Ovary (tissue), 7 donors: ENCODE measurements at regions not wholly inside any gene's neighbourhood (a gene's known extent, or its start where the extent isn't known, plus 50 kb on each side); places are given as distances from the start of the nearest gene placed in this dataset.

ENCODE experiments used
- DNase-seq, 5 donors: peaks; one replicate each; pipeline ENCODE4 v3.0.0-alpha.2; 2019 to 2020
- H3K27ac ChIP-seq, 2 donors: fragments of 200-600 bp; one replicate each; pipeline versions ENCODE4 v1.5.1 to v1.8.0; 2019 to 2022
- H3K27me3 ChIP-seq: fragments of 200-600 bp; one replicate; pipeline ENCODE4 v1.8.0; 2022
- H3K36me3 ChIP-seq: fragments of 200-600 bp; sonication (generic); one replicate; pipeline ENCODE4 v1.5.1; 2019
- H3K4me1 ChIP-seq: one replicate; pipeline ENCODE4 v1.8.1; 2013; ENCODE audit warnings: mild to moderate bottlenecking, moderate library complexity; ENCODE audit not compliant: insufficient read depth
- H3K4me3 ChIP-seq: fragments of 200-600 bp; sonication (generic); one replicate; pipeline ENCODE4 v1.5.1; 2017
- H3K9me3 ChIP-seq, 2 donors: fragments of 200-600 bp in 1 of 2; sonication (generic) in 1 of 2; one replicate each; pipeline versions ENCODE4 v1.5.1 to v1.8.1; 2013 to 2019; ENCODE audit warnings: mild to moderate bottlenecking in 1 of 2, moderate library complexity in 1 of 2
- CTCF ChIP-seq, 3 donors: fragments of 450-650 bp in 2 of 3; fragments of 200-600 bp in 1 of 3; IDR thresholded peaks; one replicate each; pipeline versions ENCODE4 v1.5.1 to v1.8.0; 2016 to 2022; ENCODE audit warnings: antibody characterized with exemption in 3 of 3, mild to moderate bottlenecking in 1 of 3
- EP300 ChIP-seq: sonication (generic); formaldehyde crosslinking; IDR thresholded peaks from one replicate; pipeline ENCODE4 v1.6.1; 2017; ENCODE audit warnings: antibody characterized with exemption
- POLR2A ChIP-seq: fragments of 450-650 bp; IDR thresholded peaks from one replicate; pipeline ENCODE4 v1.6.1; 2017; ENCODE audit warnings: antibody characterized with exemption, mild to moderate bottlenecking, moderate library complexity
- WGBS, 3 donors: extraction: QIAGEN DNeasy Blood & Tissue Kit in 1 of 3; methylation state at CpG; one replicate each; pipeline versions ENCODE4 v1.1.5 to v1.1.7; 2013 to 2017; 5-methylcytosine and 5-hydroxymethylcytosine counted together
- intact Hi-C, 4 donors: fragments of 100-400 bp; cut with DNase I; formaldehyde crosslinking; loops; one replicate each; pipeline versions ENCODE4 v1.11.0 to v1.15.1; 2022 to 2023
- donor health status: DM: no; HTN: no; CAD: no; lungs with moderate emphysema.
- donor health status: DM: no; HTN: no; CAD: no.
- donor health status: Bipolar disorder and iron deficiency.
- donor health status: DM: no; HTN: no; CAD: no.
- donor health status: DM: yes; HTN: yes; CAD: no.

DNA sequence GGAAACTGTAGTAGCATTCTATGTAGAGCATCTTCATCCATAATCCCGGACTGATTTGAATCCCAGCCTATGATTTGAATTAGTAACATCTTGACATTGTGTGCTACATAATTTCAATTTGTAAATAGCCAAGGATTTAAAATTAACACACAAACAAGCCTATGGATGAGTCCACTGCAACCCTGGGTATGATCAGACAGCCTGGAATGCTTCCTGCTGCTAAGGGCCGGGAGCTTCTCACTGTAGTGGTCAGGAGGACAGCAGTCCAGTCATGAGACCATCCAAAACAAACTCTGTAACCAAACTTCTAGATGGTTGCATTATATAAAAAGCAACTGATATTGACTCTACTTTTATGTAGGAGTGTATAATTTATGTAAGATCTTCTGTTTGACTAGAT lies 539.3 kb downstream of the MTRR start:
- intact Hi-C loops = no loop called here
- DNase-seq = no peak
- no peaks in the 10 kb centered on the region for H3K27me3 ChIP-seq
- H3K27ac ChIP-seq = no peak overlapping the region
- no peaks in the 10 kb centered on the region for H3K4me1 ChIP-seq
- WGBS, 3 donors = 82 to 88% (median 85%) methylated on average over 2 of the region's 2 CpGs
- no peaks in the 10 kb centered on the region for H3K36me3 ChIP-seq
- H3K4me3 ChIP-seq = no peak overlapping the region
- no peaks in the 10 kb centered on the region for H3K9me3 ChIP-seq
- TF ChIP-seq POLR2A (no peak), CTCF (IDR thresholded peaks at IDR 0.05) (no peak), EP300 (no peak)

DNA sequence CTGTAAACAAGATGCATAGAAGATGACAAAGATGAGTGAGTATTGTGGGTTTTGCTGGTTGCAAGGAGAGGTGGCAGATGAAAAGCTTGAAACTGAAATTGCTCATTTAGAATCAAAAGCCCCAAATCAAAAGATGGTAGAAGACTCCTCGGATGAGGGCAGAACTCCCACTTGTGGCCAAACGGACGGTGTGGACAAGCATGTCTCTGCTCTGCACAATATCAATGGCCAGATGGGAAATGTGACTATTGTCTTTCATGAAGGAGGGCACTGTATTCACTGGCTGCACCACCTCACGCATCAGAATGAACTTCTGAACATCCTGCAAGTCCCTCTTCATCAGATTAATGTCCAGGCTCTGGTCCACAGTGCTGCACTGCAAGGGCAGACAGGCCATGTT lies 541.7 kb downstream of the MTRR start:
- no peak for TF ChIP-seq EP300
- H3K27ac ChIP-seq = no peak overlapping the region
- intact Hi-C loops = no loop called here
- H3K9me3 ChIP-seq = no peaks in the 10 kb centered on the region
- no peaks in the 10 kb centered on the region for H3K27me3 ChIP-seq
- H3K4me3 ChIP-seq = no peak overlapping the region
- 71 to 89% (median 88%) methylated on average over 4 of the region's 4 CpGs for WGBS, 3 donors
- DNase-seq = no peak
- H3K4me1 ChIP-seq = no peaks in the 10 kb centered on the region
- no peaks in the 10 kb centered on the region for H3K36me3 ChIP-seq

GRCh38 chr5:8413975-8414374 lies 545.0 kb downstream of the MTRR start:
- TF ChIP-seq EP300 (no peak), POLR2A (no peak), CTCF (IDR thresholded peaks at IDR 0.05) (no peak)

DNA sequence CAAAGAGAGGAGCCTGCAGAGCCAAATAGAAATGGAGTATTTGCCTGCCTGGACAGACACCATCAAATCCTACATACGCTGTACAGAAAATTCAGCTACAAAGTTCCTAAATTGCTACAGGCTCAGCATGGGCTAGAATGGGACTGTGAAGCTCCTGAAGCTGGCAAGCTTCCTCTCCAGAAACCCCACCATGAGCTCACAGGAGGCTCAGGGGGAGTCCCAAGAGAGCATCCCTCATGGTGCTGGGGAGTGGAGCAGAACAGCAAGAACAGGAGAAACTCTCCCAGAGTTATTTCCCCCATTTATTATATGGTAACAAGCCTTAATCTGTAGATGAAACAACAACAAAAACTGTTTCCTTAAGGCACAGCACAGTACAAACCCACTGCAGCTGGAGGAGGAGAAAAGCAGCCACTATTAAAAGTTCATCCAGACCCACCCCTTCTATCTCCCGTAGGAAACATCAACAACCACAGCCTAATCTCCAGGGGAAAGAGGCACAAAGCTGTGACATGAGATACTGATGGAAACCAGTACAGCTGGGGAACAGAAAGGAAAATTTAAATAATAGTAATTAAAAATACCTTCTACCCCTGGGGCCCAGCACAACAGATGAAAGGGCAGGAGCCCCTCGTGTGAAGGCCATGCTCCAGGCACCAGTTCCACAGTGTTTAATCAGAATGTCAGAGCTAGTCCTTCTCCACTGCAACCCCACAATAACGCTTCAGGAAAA lies 548.5 kb downstream of the MTRR start:
- WGBS, 3 donors = 9 to 24% (median 10%) methylated on average over 4 of the region's 4 CpGs
- no peaks in the 10 kb centered on the region for H3K27me3 ChIP-seq

More at GRCh38 chr5:8413975-8414374, 545.0 kb downstream of the MTRR start:
- Histone ChIP-seq H3K9me3 (no peaks in the 10 kb centered on the region), H3K4me1 (peaks cover 3% of the 10 kb centered on the region), H3K4me3 (no peak overlapping the region), H3K36me3 (no peaks in the 10 kb centered on the region), H3K27ac (no peak overlapping the region), H3K27me3 (no peaks in the 10 kb centered on the region)
- intact Hi-C loops = no loop called here
- 73 to 89% (median 83%) methylated on average over 7 of the region's 7 CpGs for WGBS, 3 donors
- DNase-seq = no peak

More for the DNA sequence above, 548.5 kb downstream of the MTRR start:
- TF ChIP-seq EP300 (no peak), CTCF (IDR thresholded peaks at IDR 0.05) (no peak), POLR2A (no peak)
- Histone ChIP-seq H3K4me1 (peaks cover 3% of the 10 kb centered on the region), H3K27ac (no peak overlapping the region), H3K9me3 (no peaks in the 10 kb centered on the region), H3K36me3 (no peaks in the 10 kb centered on the region), H3K4me3 (no peak overlapping the region)
- intact Hi-C loops = no loop called here
- DNase-seq = no peak
